KMS-11 (cell line): ENCODE measurements at regions not wholly inside any gene's neighbourhood (a gene's known extent, or its start where the extent isn't known, plus 50 kb on each side); places are given as distances from the start of the nearest gene placed in this dataset.

Experiments used
- H2AFZ ChIP-seq: fragments of 200-600 bp; sonication (generic); 2 replicates; pipeline ENCODE4 v1.6.1; 2016; ENCODE audit warnings: antibody characterized with exemption, mixed run types, low read depth
- H3K27ac ChIP-seq: fragments of 200-600 bp; sonication (generic); 2 replicates; pipeline ENCODE4 v1.6.1; 2016; ENCODE audit warnings: mild to moderate bottlenecking, mixed run types
- H3K27me3 ChIP-seq: fragments of 200-600 bp; sonication (generic); 2 replicates; pipeline ENCODE4 v1.6.1; 2017; ENCODE audit warnings: mild to moderate bottlenecking, low read depth, mixed run types, moderate library complexity; ENCODE audit not compliant: insufficient read depth
- H3K36me3 ChIP-seq: fragments of 200-600 bp; sonication (generic); 2 replicates; pipeline ENCODE4 v1.6.1; 2017; ENCODE audit warnings: mild to moderate bottlenecking, mixed run types; ENCODE audit not compliant: insufficient read depth
- H3K4me1 ChIP-seq: fragments of 200-600 bp; sonication (generic); 2 replicates; pipeline ENCODE4 v1.6.1; 2016; ENCODE audit warnings: mild to moderate bottlenecking, low read depth, mixed run types; ENCODE audit not compliant: poor library complexity, severe bottlenecking
- H3K4me2 ChIP-seq: fragments of 200-600 bp; sonication (generic); 2 replicates; pipeline ENCODE4 v1.7.0; 2016; ENCODE audit warnings: mild to moderate bottlenecking, mixed run types
- H3K4me3 ChIP-seq: fragments of 200-600 bp; sonication (generic); IDR thresholded peaks from 2 replicates; pipeline ENCODE4 v1.6.1; 2017; ENCODE audit warnings: low read depth, low read length, mixed read lengths; ENCODE audit not compliant: insufficient read depth
- H3K79me2 ChIP-seq: fragments of 200-600 bp; sonication (generic); 2 replicates; pipeline ENCODE4 v1.6.1; 2016; ENCODE audit warnings: low read depth, mixed run types; ENCODE audit not compliant: insufficient read depth
- H3K9ac ChIP-seq: fragments of 200-600 bp; sonication (generic); 2 replicates; pipeline ENCODE4 v1.6.1; 2016; ENCODE audit warnings: mild to moderate bottlenecking, mixed run types
- H4K20me1 ChIP-seq: fragments of 200-600 bp; sonication (generic); 2 replicates; pipeline ENCODE4 v1.6.1; 2016; ENCODE audit warnings: mild to moderate bottlenecking, mixed run types; ENCODE audit not compliant: insufficient read depth
- TF ChIP-seq, protein P1 (sequence below): fragments of 200-600 bp; sonication (generic); conservative IDR thresholded peaks from 2 replicates; pipeline ENCODE4 v1.6.1; 2017; ENCODE audit warnings: low read depth, mild to moderate bottlenecking, antibody characterized with exemption, low read length, moderate library complexity, mixed read lengths

DNA sequence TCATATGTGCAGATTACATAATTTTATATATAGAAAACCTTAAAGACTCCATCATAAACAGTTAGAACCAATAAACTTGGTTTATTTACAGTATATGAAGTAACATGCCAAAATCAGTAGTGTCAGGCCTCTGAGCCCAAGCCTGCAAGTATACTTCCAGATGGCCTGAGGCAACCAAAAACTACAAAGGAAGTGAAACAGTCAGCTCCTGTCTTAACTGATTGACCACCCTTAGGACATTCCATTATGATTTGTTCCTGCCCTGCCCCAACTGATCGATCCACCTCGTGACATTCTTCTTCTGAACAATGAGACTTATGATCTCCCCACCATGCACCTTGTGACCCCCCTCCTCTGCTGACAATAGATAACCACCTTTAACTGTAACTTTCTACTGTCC, 630.3 kb downstream of the AMY1C start:
- Histone ChIP-seq H4K20me1 (no peaks in the 10 kb centered on the region), H3K9ac (no peak overlapping the region), H3K4me2 (no peak overlapping the region), H3K4me1 (no peaks in the 10 kb centered on the region), H2AFZ (no peak overlapping the region), H3K36me3 (no peaks in the 10 kb centered on the region), H3K4me3 (no peak overlapping the region), H3K27ac (no peak overlapping the region), H3K27me3 (no peaks in the 10 kb centered on the region), H3K79me2 (no peaks in the 10 kb centered on the region)
- TF ChIP-seq, protein P1, sequence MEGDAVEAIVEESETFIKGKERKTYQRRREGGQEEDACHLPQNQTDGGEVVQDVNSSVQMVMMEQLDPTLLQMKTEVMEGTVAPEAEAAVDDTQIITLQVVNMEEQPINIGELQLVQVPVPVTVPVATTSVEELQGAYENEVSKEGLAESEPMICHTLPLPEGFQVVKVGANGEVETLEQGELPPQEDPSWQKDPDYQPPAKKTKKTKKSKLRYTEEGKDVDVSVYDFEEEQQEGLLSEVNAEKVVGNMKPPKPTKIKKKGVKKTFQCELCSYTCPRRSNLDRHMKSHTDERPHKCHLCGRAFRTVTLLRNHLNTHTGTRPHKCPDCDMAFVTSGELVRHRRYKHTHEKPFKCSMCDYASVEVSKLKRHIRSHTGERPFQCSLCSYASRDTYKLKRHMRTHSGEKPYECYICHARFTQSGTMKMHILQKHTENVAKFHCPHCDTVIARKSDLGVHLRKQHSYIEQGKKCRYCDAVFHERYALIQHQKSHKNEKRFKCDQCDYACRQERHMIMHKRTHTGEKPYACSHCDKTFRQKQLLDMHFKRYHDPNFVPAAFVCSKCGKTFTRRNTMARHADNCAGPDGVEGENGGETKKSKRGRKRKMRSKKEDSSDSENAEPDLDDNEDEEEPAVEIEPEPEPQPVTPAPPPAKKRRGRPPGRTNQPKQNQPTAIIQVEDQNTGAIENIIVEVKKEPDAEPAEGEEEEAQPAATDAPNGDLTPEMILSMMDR: no peak

DNA sequence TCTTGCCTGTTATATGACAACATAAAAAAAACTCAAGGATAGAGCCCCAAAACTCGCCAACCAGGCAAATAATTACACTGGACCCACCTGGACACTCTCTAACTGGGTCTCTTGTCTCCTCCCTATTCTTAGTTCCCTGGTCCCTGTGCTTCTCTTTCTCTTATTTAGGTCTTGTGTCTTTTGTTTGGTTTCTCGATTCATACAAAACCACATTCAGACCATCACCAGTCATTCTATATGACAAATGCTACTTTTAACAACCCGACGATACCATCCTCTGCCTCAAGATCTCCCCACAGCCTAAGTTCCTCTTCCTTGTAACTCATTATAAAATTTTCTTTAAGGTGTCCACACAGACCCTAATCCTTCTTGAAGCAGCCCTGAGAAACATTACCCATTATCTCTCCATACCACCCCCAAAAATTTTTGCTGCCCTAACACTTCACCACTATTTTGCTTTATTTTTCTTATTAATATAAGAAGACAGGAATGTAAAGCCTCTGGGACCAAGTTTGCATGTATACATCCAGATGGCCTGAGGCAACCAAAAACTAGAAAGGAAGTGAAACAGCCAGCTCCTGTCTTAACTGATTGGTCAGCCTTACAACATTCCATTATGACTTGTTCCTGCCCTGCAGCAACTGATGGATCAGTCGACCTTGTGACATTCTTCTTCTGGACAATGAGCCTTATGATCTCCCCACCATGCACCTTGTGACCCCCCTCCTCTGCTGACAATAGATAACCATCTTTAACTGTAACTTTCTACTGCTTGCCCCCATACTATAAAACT, 638.2 kb downstream of the AMY1C start:
- H4K20me1 ChIP-seq: no peaks in the 10 kb centered on the region
- H3K27me3 ChIP-seq: no peaks in the 10 kb centered on the region
- H3K27ac ChIP-seq: no peak overlapping the region
- H2AFZ ChIP-seq: no peak overlapping the region
- H3K9ac ChIP-seq: no peak overlapping the region
- H3K4me2 ChIP-seq: no peak overlapping the region
- no peaks in the 10 kb centered on the region for H3K36me3 ChIP-seq
- TF ChIP-seq, protein P1: no peak
- H3K4me1 ChIP-seq: no peaks in the 10 kb centered on the region
- H3K4me3 ChIP-seq: no peak overlapping the region
- H3K79me2 ChIP-seq: no peaks in the 10 kb centered on the region

DNA sequence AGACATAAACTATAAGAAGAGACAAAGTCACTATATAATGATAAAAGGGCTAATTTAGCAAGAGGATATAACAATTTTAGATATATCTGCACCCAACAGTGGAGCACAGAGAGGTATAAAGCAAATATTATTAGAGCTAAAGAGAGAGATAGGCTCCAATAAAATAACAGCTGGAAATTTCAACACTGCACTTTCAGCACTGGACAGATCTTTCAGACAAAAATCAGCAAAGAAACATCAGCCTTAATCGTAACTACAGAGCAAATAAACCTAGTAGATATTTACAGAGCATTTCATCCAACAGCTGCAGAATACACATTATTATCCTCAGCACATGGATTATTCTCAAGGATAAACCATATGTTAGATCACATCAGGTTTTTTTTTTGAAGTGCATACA, 642.9 kb downstream of the AMY1C start:
- H3K27ac ChIP-seq: no peak overlapping the region

DNA sequence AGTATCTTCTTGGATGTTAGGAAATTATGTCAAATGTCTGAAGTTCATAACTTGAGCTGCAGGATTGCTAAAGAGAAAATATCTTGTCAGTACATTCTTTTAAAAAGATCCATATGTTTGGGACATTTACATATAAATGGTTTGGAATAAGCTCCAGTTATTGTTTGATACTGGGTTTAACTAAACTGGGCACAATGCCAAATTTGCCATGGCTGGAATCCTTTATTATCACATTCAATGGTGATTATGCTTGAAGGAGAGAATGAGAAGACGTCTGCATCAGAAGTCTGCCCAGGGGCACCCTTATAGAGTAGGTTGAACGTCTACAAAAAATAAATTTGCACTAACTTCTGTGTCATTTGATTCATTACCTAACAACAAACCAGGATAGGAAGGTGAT, 652.5 kb downstream of the AMY1C start:
- no peak overlapping the region for H2AFZ ChIP-seq
- no peaks in the 10 kb centered on the region for H3K79me2 ChIP-seq
- H3K36me3 ChIP-seq: no peaks in the 10 kb centered on the region
- no peaks in the 10 kb centered on the region for H3K27me3 ChIP-seq
- H3K27ac ChIP-seq: no peak overlapping the region
- H3K4me3 ChIP-seq: no peak overlapping the region
- no peak overlapping the region for H3K9ac ChIP-seq
- no peaks in the 10 kb centered on the region for H4K20me1 ChIP-seq
- H3K4me1 ChIP-seq: no peaks in the 10 kb centered on the region
- H3K4me2 ChIP-seq: no peak overlapping the region
- TF ChIP-seq, protein P1: no peak

More for the DNA sequence above, 642.9 kb downstream of the AMY1C start:
- Histone ChIP-seq H3K79me2 (no peaks in the 10 kb centered on the region), H3K36me3 (no peaks in the 10 kb centered on the region), H4K20me1 (no peaks in the 10 kb centered on the region), H3K4me1 (no peaks in the 10 kb centered on the region), H3K4me2 (no peak overlapping the region), H3K9ac (no peak overlapping the region), H3K4me3 (no peak overlapping the region), H2AFZ (no peak overlapping the region), H3K27me3 (no peaks in the 10 kb centered on the region)
- TF ChIP-seq, protein P1: no peak
